Hepatocyte (in vitro differentiated cells): ENCODE measurements at regions not wholly inside any gene's neighbourhood (a gene's known extent, or its start where the extent isn't known, plus 50 kb on each side); places are given as distances from the start of the nearest gene placed in this dataset.

Experiments used
- DNase-seq: peaks from one replicate; pipeline ENCODE4 v3.0.0-alpha.2; 2016; ENCODE audit warnings: low spot score
- H2AFZ ChIP-seq: fragments of 200-600 bp; sonication (generic); 2 replicates; pipeline ENCODE4 v1.6.0; 2016; ENCODE audit warnings: antibody characterized with exemption, mild to moderate bottlenecking
- H3K27ac ChIP-seq: fragments of 200-600 bp; sonication (generic); 2 replicates; pipeline ENCODE4 v1.5.1; 2016; ENCODE audit warnings: mild to moderate bottlenecking
- H3K27me3 ChIP-seq: fragments of 200-600 bp; sonication (generic); 2 replicates; pipeline ENCODE4 v1.6.1; 2016
- H3K36me3 ChIP-seq: fragments of 200-600 bp; sonication (generic); replicated peaks from 2 replicates; pipeline ENCODE4 v1.5.1; 2016; ENCODE audit warnings: low read depth; ENCODE audit not compliant: insufficient read depth
- H3K4me1 ChIP-seq: fragments of 200-600 bp; sonication (generic); 2 replicates; pipeline ENCODE4 v1.5.1; 2016; ENCODE audit warnings: mild to moderate bottlenecking, moderate library complexity; ENCODE audit not compliant: insufficient read depth
- H3K4me2 ChIP-seq: fragments of 200-600 bp; sonication (generic); 2 replicates; pipeline ENCODE4 v1.6.0; 2016
- H3K4me3 ChIP-seq: fragments of 200-600 bp; sonication (generic); 2 replicates; pipeline ENCODE4 v1.5.1; 2016; ENCODE audit warnings: mild to moderate bottlenecking
- H3K79me2 ChIP-seq: fragments of 200-600 bp; sonication (generic); 2 replicates; pipeline ENCODE4 v1.6.0; 2017; ENCODE audit warnings: mild to moderate bottlenecking
- H3K9me2 ChIP-seq: fragments of 200-600 bp; sonication (generic); replicated peaks from 2 replicates; pipeline ENCODE4 v1.6.0; 2017; ENCODE audit warnings: mild to moderate bottlenecking; ENCODE audit not compliant: insufficient read depth
- H3K9me3 ChIP-seq: fragments of 200-600 bp; sonication (generic); 2 replicates; pipeline ENCODE4 v1.5.1; 2016; ENCODE audit warnings: low read depth, mild to moderate bottlenecking
- H4K20me1 ChIP-seq: fragments of 200-600 bp; sonication (generic); 2 replicates; pipeline ENCODE4 v1.6.0; 2016; ENCODE audit warnings: mild to moderate bottlenecking; ENCODE audit not compliant: insufficient read depth, poor library complexity, severe bottlenecking
- EZH2 ChIP-seq: fragments of 200-600 bp; sonication (generic); IDR thresholded peaks from 2 replicates; pipeline ENCODE4 v1.6.1; 2016; ENCODE audit warnings: antibody characterized with exemption, mild to moderate bottlenecking, borderline replicate concordance
- EZH2phosphoT487 ChIP-seq: fragments of 200-600 bp; sonication (generic); IDR thresholded peaks from one replicate; pipeline ENCODE4 v1.6.1; 2018; ENCODE audit warnings: antibody characterized with exemption, mild to moderate bottlenecking, low read depth, moderate library complexity; ENCODE audit not compliant: unreplicated experiment, severe bottlenecking
- WGBS: methylation state at CpG from one replicate; pipeline ENCODE4 v1.1.6; 2016; ENCODE audit warnings: low lambda C conversion rate; ENCODE audit errors: missing lambda C conversion rate; 5-methylcytosine and 5-hydroxymethylcytosine counted together
- TF ChIP-seq, protein P1 (sequence below): fragments of 200-600 bp; sonication (generic); IDR thresholded peaks from 2 replicates; pipeline ENCODE4 v1.5.1; 2016; ENCODE audit warnings: antibody characterized with exemption, mild to moderate bottlenecking; ENCODE audit not compliant: poor library complexity

DNA sequence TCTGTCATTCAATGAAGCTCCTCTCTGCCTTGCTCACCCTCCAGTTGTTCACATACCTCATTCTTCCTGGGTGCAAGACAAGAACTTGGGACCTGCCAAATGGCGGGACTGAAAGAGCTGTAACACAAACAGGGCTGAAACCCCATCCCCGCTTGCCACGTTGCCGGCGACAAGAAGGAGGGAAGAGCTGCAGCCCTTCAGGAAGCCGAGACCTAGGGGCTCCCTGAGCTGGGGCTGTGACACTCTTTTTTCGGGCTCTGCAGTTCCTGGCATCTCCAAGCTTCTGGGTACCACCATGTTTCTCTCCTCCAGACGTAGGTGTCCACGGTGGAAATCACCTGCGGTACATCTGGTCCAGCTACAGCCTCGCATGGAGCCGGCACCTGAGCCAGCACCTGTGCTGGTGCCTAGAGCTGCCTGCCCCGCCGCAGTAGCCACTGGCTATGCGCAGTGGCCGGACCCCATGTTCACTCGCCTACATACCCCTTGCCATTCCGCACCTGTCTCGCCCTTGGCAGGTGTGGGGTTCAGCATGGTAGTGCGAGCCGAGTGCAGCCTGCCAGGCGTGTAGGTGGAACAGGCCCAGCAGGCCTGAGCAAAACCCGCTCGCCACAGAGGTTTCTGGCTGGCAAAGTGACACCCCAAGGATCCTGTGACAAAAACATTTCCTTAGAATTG lies 367.0 kb upstream of the NEGR1 start:
- Histone ChIP-seq H3K27me3 (no peaks in the 10 kb centered on the region), H3K4me3 (no peak overlapping the region), H3K36me3 (no peaks in the 10 kb centered on the region), H3K4me1 (no peaks in the 10 kb centered on the region), H4K20me1 (no peaks in the 10 kb centered on the region), H3K79me2 (no peaks in the 10 kb centered on the region), H3K9me3 (no peaks in the 10 kb centered on the region), H3K4me2 (no peak overlapping the region), H3K27ac (no peak overlapping the region), H2AFZ (no peak overlapping the region), H3K9me2 (no peaks in the 10 kb centered on the region)
- no peak for TF ChIP-seq EZH2
- TF ChIP-seq, protein P1, sequence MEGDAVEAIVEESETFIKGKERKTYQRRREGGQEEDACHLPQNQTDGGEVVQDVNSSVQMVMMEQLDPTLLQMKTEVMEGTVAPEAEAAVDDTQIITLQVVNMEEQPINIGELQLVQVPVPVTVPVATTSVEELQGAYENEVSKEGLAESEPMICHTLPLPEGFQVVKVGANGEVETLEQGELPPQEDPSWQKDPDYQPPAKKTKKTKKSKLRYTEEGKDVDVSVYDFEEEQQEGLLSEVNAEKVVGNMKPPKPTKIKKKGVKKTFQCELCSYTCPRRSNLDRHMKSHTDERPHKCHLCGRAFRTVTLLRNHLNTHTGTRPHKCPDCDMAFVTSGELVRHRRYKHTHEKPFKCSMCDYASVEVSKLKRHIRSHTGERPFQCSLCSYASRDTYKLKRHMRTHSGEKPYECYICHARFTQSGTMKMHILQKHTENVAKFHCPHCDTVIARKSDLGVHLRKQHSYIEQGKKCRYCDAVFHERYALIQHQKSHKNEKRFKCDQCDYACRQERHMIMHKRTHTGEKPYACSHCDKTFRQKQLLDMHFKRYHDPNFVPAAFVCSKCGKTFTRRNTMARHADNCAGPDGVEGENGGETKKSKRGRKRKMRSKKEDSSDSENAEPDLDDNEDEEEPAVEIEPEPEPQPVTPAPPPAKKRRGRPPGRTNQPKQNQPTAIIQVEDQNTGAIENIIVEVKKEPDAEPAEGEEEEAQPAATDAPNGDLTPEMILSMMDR = no peak
- no peak for TF ChIP-seq EZH2phosphoT487
- 94% methylated on average over 24 of the region's 24 CpGs for WGBS
- DNase-seq = no peak

DNA sequence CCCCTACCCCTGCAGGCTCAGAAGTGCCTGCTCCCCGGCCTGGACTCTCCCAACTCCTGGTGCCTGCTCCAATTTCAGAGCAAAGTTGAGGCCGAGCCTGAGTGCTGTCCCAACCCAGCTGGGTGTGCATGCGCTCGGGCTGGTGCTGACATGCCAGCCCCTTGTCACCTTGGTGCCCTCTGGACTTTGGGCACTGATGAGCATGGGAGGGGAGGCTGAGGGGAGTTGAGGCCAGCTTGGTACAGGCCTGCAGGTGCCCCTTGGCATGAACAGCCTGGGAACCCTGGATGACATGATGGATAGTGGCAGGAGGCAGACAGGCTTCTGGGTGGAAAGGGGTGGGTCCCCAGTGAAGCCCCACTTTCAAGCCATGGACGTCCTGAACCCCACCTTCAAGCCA lies 366.1 kb upstream of the NEGR1 start:
- Histone ChIP-seq H3K9me2 (no peaks in the 10 kb centered on the region), H3K4me2 (no peak overlapping the region), H3K27ac (no peak overlapping the region), H3K9me3 (no peaks in the 10 kb centered on the region), H3K4me1 (no peaks in the 10 kb centered on the region), H3K36me3 (no peaks in the 10 kb centered on the region), H3K79me2 (no peaks in the 10 kb centered on the region), H2AFZ (no peak overlapping the region), H4K20me1 (no peaks in the 10 kb centered on the region), H3K4me3 (no peak overlapping the region), H3K27me3 (no peaks in the 10 kb centered on the region)
- DNase-seq = no peak
- 66% methylated on average over 5 of the region's 5 CpGs for WGBS
- TF ChIP-seq, protein P1 = no peak
- TF ChIP-seq EZH2 = no peak
- no peak for TF ChIP-seq EZH2phosphoT487

DNA sequence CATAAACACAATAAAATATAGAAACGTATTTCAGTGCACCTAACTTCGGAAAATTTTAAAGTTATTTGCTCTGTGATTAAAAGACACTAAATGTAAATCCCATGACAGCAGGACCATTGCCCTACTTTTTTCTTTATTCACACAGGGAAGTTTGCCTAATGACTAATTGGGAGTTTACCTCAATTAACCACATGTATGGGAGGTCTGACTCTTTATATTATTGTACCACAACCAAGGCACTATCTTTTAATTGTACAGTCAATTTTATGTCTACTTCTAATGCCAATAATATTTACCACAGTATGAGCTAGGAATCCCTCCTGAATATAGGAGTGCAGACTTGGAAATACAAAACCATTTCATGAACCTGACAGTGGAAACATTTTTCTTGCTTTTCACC lies 360.8 kb upstream of the NEGR1 start:
- no peaks in the 10 kb centered on the region for H3K4me1 ChIP-seq
- H3K4me2 ChIP-seq = no peak overlapping the region
- H2AFZ ChIP-seq = no peak overlapping the region
- no peaks in the 10 kb centered on the region for H3K9me3 ChIP-seq
- H3K27ac ChIP-seq = no peak overlapping the region
- no peak for DNase-seq
- no peaks in the 10 kb centered on the region for H4K20me1 ChIP-seq
- no peaks in the 10 kb centered on the region for H3K27me3 ChIP-seq
- TF ChIP-seq EZH2phosphoT487 (no peak), EZH2 (no peak)
- TF ChIP-seq, protein P1 = no peak
- no peaks in the 10 kb centered on the region for H3K9me2 ChIP-seq
- H3K79me2 ChIP-seq = no peaks in the 10 kb centered on the region
- H3K36me3 ChIP-seq = no peaks in the 10 kb centered on the region
- H3K4me3 ChIP-seq = no peak overlapping the region
- 68% methylated on average over 2 of the region's 2 CpGs for WGBS

DNA sequence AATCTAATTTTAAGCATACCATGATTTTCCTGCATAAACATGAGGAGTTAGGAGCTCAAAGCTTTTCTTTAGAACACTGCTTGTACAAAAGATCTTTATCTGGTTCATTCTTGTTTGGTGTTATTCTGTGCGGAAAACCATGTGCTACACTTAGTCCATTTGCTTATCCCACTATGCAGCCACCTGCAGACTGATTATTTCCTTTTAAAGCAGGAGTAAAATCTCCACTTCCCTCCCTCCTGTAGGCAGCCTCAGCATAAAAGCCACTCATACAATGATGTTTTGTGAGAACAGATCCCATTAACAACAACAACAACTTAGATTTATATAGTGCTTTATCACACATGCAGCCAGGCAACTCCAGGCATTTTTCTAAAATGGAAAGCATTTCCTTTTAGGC lies 355.3 kb upstream of the NEGR1 start:
- H3K79me2 ChIP-seq = no peaks in the 10 kb centered on the region
- H3K4me1 ChIP-seq = no peaks in the 10 kb centered on the region
- no peaks in the 10 kb centered on the region for H3K27me3 ChIP-seq
- H3K9me3 ChIP-seq = no peaks in the 10 kb centered on the region
- H4K20me1 ChIP-seq = no peaks in the 10 kb centered on the region
- H3K4me2 ChIP-seq = no peak overlapping the region
- TF ChIP-seq EZH2 (no peak), EZH2phosphoT487 (no peak)
- TF ChIP-seq, protein P1 = no peak
- H2AFZ ChIP-seq = no peak overlapping the region
- no peaks in the 10 kb centered on the region for H3K36me3 ChIP-seq
- 40% methylated on average over 1 of the region's 1 CpG for WGBS
- no peak overlapping the region for H3K4me3 ChIP-seq
- no peaks in the 10 kb centered on the region for H3K9me2 ChIP-seq
- DNase-seq = no peak
- H3K27ac ChIP-seq = no peak overlapping the region
